Ishikawa (cell line): ENCODE measurements at regions not wholly inside any gene's neighbourhood (a gene's known extent, or its start where the extent isn't known, plus 50 kb on each side); places are given as distances from the start of the nearest gene placed in this dataset.

ENCODE experiments used
- CREB1 ChIP-seq: IDR thresholded peaks from 2 replicates; pipeline ENCODE4 v1.6.1; 2012; ENCODE audit warnings: low read depth
- EGR1 ChIP-seq: IDR thresholded peaks from 2 replicates; pipeline ENCODE4 v1.6.1; 2012
- TCF12 ChIP-seq: IDR thresholded peaks from 2 replicates; pipeline ENCODE4 v1.6.1; 2012; ENCODE audit warnings: low read depth
- YY1 ChIP-seq: IDR thresholded peaks from 2 replicates; pipeline ENCODE4 v1.6.1; 2012; ENCODE audit warnings: low read depth

DNA sequence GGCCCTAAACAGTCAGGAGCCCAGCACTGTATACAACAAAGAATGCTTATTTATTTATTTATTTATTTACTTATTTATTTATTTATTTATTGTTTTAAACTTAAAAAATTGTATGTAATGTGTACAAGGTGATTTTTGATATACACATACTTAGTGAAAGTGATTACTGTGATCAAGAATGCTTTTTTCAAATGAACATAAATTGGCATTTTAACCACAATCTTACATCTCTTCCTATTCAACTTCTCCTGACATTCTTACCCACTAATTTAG lies 776.6 kb downstream of the TSN start:
- no peak for TF ChIP-seq EGR1
- TF ChIP-seq CREB1 = no peak
- TF ChIP-seq YY1 = no peak
- TF ChIP-seq TCF12 = no peak
